HUES48 (cell line): ENCODE measurements at regions not wholly inside any gene's neighbourhood (a gene's known extent, or its start where the extent isn't known, plus 50 kb on each side); places are given as distances from the start of the nearest gene placed in this dataset.

Experiments
- H3K27ac ChIP-seq: one replicate; pipeline ENCODE4 v1.7.0; 2013; ENCODE audit warnings: low read depth, low read length, inconsistent platforms
- H3K27me3 ChIP-seq: 2 replicates; pipeline ENCODE4 v1.6.1; 2013; ENCODE audit warnings: mild to moderate bottlenecking, low read length; ENCODE audit not compliant: control insufficient read depth, insufficient read depth
- H3K36me3 ChIP-seq: 2 replicates; pipeline ENCODE4 v1.6.1; 2013; ENCODE audit warnings: low read length; ENCODE audit not compliant: control insufficient read depth, insufficient read depth
- H3K4me1 ChIP-seq: 2 replicates; pipeline ENCODE4 v1.6.1; 2013; ENCODE audit warnings: mild to moderate bottlenecking, low read length; ENCODE audit not compliant: control insufficient read depth, insufficient read depth
- H3K4me3 ChIP-seq: 2 replicates; pipeline ENCODE4 v1.5.1; 2013; ENCODE audit warnings: mild to moderate bottlenecking, low read depth, low read length
- H3K9ac ChIP-seq: 2 replicates; pipeline ENCODE4 v1.6.1; 2013; ENCODE audit warnings: mild to moderate bottlenecking, low read depth, low read length, moderate library complexity
- H3K9me3 ChIP-seq: 2 replicates; pipeline ENCODE4 v1.6.1; 2013; ENCODE audit warnings: low read length; ENCODE audit not compliant: control insufficient read depth, insufficient read depth

- Histone ChIP-seq H3K4me1 (peaks cover 12% of the 10 kb centered on the region), H3K9me3 (no peaks in the 10 kb centered on the region), H3K36me3 (no peaks in the 10 kb centered on the region), H3K27ac (peak overlapping the region; percentile 93), H3K9ac (no peak overlapping the region), H3K27me3 (0 out of 2 replicates have a peak, but pooled peaks cover 9% of the 10 kb centered on the region), H3K4me3 (no peak overlapping the region)
Observed at GRCh38 chr2:8391584-8391983, 290.3 kb upstream of the ID2 start.

GRCh38 chr2:8392098-8392866 lies 289.6 kb upstream of the ID2 start:
- Histone ChIP-seq H3K36me3 (no peaks in the 10 kb centered on the region), H3K4me1 (peaks cover 12% of the 10 kb centered on the region), H3K27me3 (0 out of 2 replicates have a peak, but pooled peaks cover 9% of the 10 kb centered on the region), H3K9me3 (no peaks in the 10 kb centered on the region), H3K4me3 (no peak overlapping the region), H3K27ac (peak overlapping the region; percentile 93), H3K9ac (no peak overlapping the region)

- Histone ChIP-seq H3K4me1 (peaks cover 12% of the 10 kb centered on the region), H3K36me3 (no peaks in the 10 kb centered on the region), H3K9ac (no peak overlapping the region), H3K27me3 (0 out of 2 replicates have a peak, but pooled peaks cover 9% of the 10 kb centered on the region), H3K4me3 (no peak overlapping the region), H3K9me3 (no peaks in the 10 kb centered on the region), H3K27ac (no peak overlapping the region)
Observed at GRCh38 chr2:8393506-8393905, 288.4 kb upstream of the ID2 start.

- Histone ChIP-seq H3K27me3 (0 out of 2 replicates have a peak, but pooled peaks cover 9% of the 10 kb centered on the region), H3K9ac (no peak overlapping the region), H3K27ac (no peak overlapping the region), H3K36me3 (no peaks in the 10 kb centered on the region), H3K9me3 (no peaks in the 10 kb centered on the region), H3K4me1 (peaks cover 12% of the 10 kb centered on the region), H3K4me3 (no peak overlapping the region)
Observed at GRCh38 chr2:8394131-8394530, 287.7 kb upstream of the ID2 start.

- Histone ChIP-seq H3K9me3 (no peaks in the 10 kb centered on the region), H3K27ac (no peak overlapping the region), H3K27me3 (0 out of 2 replicates have a peak, but pooled peaks cover 9% of the 10 kb centered on the region), H3K9ac (no peak overlapping the region), H3K36me3 (no peaks in the 10 kb centered on the region), H3K4me3 (no peak overlapping the region), H3K4me1 (peaks cover 12% of the 10 kb centered on the region)
Observed at GRCh38 chr2:8394569-8395359, 287.1 kb upstream of the ID2 start.

GRCh38 chr2:8395718-8396117 lies 286.1 kb upstream of the ID2 start:
- 0 out of 2 replicates have a peak, but pooled peaks cover 9% of the 10 kb centered on the region for H3K27me3 ChIP-seq
- H3K9me3 ChIP-seq, result no peaks in the 10 kb centered on the region
- H3K36me3 ChIP-seq, result no peaks in the 10 kb centered on the region
- H3K4me3 ChIP-seq, result no peak overlapping the region
- peaks cover 12% of the 10 kb centered on the region for H3K4me1 ChIP-seq
- no peak overlapping the region for H3K9ac ChIP-seq
- no peak overlapping the region for H3K27ac ChIP-seq

GRCh38 chr2:8398040-8398668 lies 283.7 kb upstream of the ID2 start:
- Histone ChIP-seq H3K36me3 (no peaks in the 10 kb centered on the region), H3K4me1 (no peaks in the 10 kb centered on the region), H3K27me3 (0 out of 2 replicates have a peak, but pooled peaks cover under 1% of the 10 kb centered on the region), H3K9me3 (no peaks in the 10 kb centered on the region), H3K9ac (no peak overlapping the region), H3K4me3 (no peak overlapping the region), H3K27ac (no peak overlapping the region)

- Histone ChIP-seq H3K36me3 (no peaks in the 10 kb centered on the region), H3K4me3 (no peak overlapping the region), H3K9me3 (no peaks in the 10 kb centered on the region), H3K27me3 (no peaks in the 10 kb centered on the region), H3K9ac (no peak overlapping the region), H3K4me1 (no peaks in the 10 kb centered on the region), H3K27ac (no peak overlapping the region)
Observed at GRCh38 chr2:8399731-8400130, 282.1 kb upstream of the ID2 start.

- H3K9ac ChIP-seq, result no peak overlapping the region
- no peak overlapping the region for H3K4me3 ChIP-seq
- H3K9me3 ChIP-seq, result no peaks in the 10 kb centered on the region
- no peaks in the 10 kb centered on the region for H3K4me1 ChIP-seq
- no peaks in the 10 kb centered on the region for H3K36me3 ChIP-seq
- H3K27me3 ChIP-seq, result no peaks in the 10 kb centered on the region
- no peak overlapping the region for H3K27ac ChIP-seq
Observed at GRCh38 chr2:8400196-8400595, 281.7 kb upstream of the ID2 start.

GRCh38 chr2:8402222-8402621 lies 279.6 kb upstream of the ID2 start:
- Histone ChIP-seq H3K4me3 (no peak overlapping the region), H3K36me3 (no peaks in the 10 kb centered on the region), H3K27ac (no peak overlapping the region), H3K9me3 (no peaks in the 10 kb centered on the region), H3K27me3 (no peaks in the 10 kb centered on the region), H3K9ac (no peak overlapping the region), H3K4me1 (no peaks in the 10 kb centered on the region)

GRCh38 chr2:8403876-8404275 lies 278.0 kb upstream of the ID2 start:
- H3K27me3 ChIP-seq, result no peaks in the 10 kb centered on the region
- no peak overlapping the region for H3K9ac ChIP-seq
- no peaks in the 10 kb centered on the region for H3K9me3 ChIP-seq
- no peak overlapping the region for H3K4me3 ChIP-seq
- no peaks in the 10 kb centered on the region for H3K36me3 ChIP-seq
- no peaks in the 10 kb centered on the region for H3K4me1 ChIP-seq
- H3K27ac ChIP-seq, result no peak overlapping the region
